ENCODE measurements at regions not wholly inside any gene's neighbourhood (a gene's known extent, or its start where the extent isn't known, plus 50 kb on each side); places are given as distances from the start of the nearest gene placed in this dataset.

- DNase-seq, result no peak
- Mint-ChIP-seq H3K27me3 (peaks cover 6% of the 10 kb centered on the region), H3K4me1 (no peaks in the 10 kb centered on the region), H3K27ac (no peak overlapping the region), H3K9me3 (ENCODE audit: insufficient read depth) (peaks cover 5% of the 10 kb centered on the region), H3K4me3 (no peak overlapping the region)
- Histone ChIP-seq H3K27ac (ENCODE audit: low read length in 2 of 2) (no peak overlapping the region), H3K4me2 (replicated peaks; ENCODE audit: low read depth, low read length, poor library complexity, severe bottlenecking) (no peak overlapping the region), H4K20me1 (ENCODE audit: control insufficient read depth, insufficient read depth, low read length, poor library complexity, severe bottlenecking) (no peaks in the 10 kb centered on the region), H3K4me3 (ENCODE audit: control extremely low read depth in 1 of 5, extremely low read depth in 1 of 5, insufficient read depth in 1 of 5, low read depth in 2 of 5, low read length in 4 of 5) (no peak overlapping the region), H3K79me2 (ENCODE audit: control insufficient read depth, insufficient read depth, low read length) (no peaks in the 10 kb centered on the region), H3K27me3 (replicated peaks in 1 of 4; ENCODE audit: control extremely low read depth in 1 of 4, control insufficient read depth in 3 of 4, insufficient read depth in 4 of 4, low read length in 3 of 4) (no peaks in the 10 kb centered on the region), H2AFZ (ENCODE audit: insufficient read depth, low read depth, low read length, poor library complexity, severe bottlenecking) (no peak overlapping the region), H3K36me3 (replicated peaks in 1 of 2; ENCODE audit: control extremely low read depth in 1 of 2, control insufficient read depth in 1 of 2, extremely low read depth in 1 of 2, insufficient read depth in 2 of 2, low read length in 1 of 2) (no peaks in the 10 kb centered on the region), H3K9ac (ENCODE audit: low read length) (no peak overlapping the region), H3K4me1 (ENCODE audit: control insufficient read depth in 2 of 2, insufficient read depth in 2 of 2, low read length in 2 of 2) (no peaks in the 10 kb centered on the region), H3K9me3 (ENCODE audit: control extremely low read depth in 1 of 3, control insufficient read depth in 2 of 3, insufficient read depth in 1 of 3, low read length in 2 of 3) (peaks cover 0 to 7% (median 3%) of the 10 kb centered on the region in 3 donors)
- TF ChIP-seq CTCF (IDR thresholded peaks at IDR 0.05) (no peak), EZH2 (IDR thresholded peaks at IDR 0.05; ENCODE audit: borderline replicate concordance, insufficient read depth, low read depth, low read length, poor library complexity, severe bottlenecking) (no peak)
- intact Hi-C loops (cut with micrococcal nuclease), result no loop called here
- 67% methylated on average over 2 of the region's 2 CpGs for WGBS (ENCODE audit: insufficient coverage)
- ChIA-PET CTCF (no interaction called here), POLR2A (no interaction called here)
- no peak for ATAC-seq (ENCODE audit: low read depth)
Observed at GRCh38 chr11:130673698-130674097, 225.3 kb downstream of the ADAMTS15 start.

GRCh38 chr11:130674686-130675308, 226.4 kb downstream of the ADAMTS15 start:
- ATAC-seq (ENCODE audit: low read depth), result no peak

More at GRCh38 chr11:130674686-130675308, 226.4 kb downstream of the ADAMTS15 start:
- Histone ChIP-seq H3K4me1 (ENCODE audit: control insufficient read depth in 2 of 2, insufficient read depth in 2 of 2, low read length in 2 of 2) (no peaks in the 10 kb centered on the region), H3K4me2 (replicated peaks; ENCODE audit: low read depth, low read length, poor library complexity, severe bottlenecking) (no peak overlapping the region), H3K36me3 (replicated peaks in 1 of 2; ENCODE audit: control extremely low read depth in 1 of 2, control insufficient read depth in 1 of 2, extremely low read depth in 1 of 2, insufficient read depth in 2 of 2, low read length in 1 of 2) (no peaks in the 10 kb centered on the region), H3K27me3 (replicated peaks in 1 of 4; ENCODE audit: control extremely low read depth in 1 of 4, control insufficient read depth in 3 of 4, insufficient read depth in 4 of 4, low read length in 3 of 4) (no peaks in the 10 kb centered on the region), H3K9ac (ENCODE audit: low read length) (no peak overlapping the region), H4K20me1 (ENCODE audit: control insufficient read depth, insufficient read depth, low read length, poor library complexity, severe bottlenecking) (no peaks in the 10 kb centered on the region), H3K79me2 (ENCODE audit: control insufficient read depth, insufficient read depth, low read length) (no peaks in the 10 kb centered on the region), H3K27ac (ENCODE audit: low read length in 2 of 2) (no peak overlapping the region), H3K9me3 (ENCODE audit: control extremely low read depth in 1 of 3, control insufficient read depth in 2 of 3, insufficient read depth in 1 of 3, low read length in 2 of 3) (peaks cover 0 to 13% (median 7%) of the 10 kb centered on the region in 3 donors), H2AFZ (ENCODE audit: insufficient read depth, low read depth, low read length, poor library complexity, severe bottlenecking) (no peak overlapping the region), H3K4me3 (ENCODE audit: control extremely low read depth in 1 of 5, extremely low read depth in 1 of 5, insufficient read depth in 1 of 5, low read depth in 2 of 5, low read length in 4 of 5) (no peak overlapping the region)
- Mint-ChIP-seq H3K4me3 (no peak overlapping the region), H3K27ac (no peak overlapping the region), H3K27me3 (peaks cover 6% of the 10 kb centered on the region), H3K9me3 (ENCODE audit: insufficient read depth) (peaks cover 14% of the 10 kb centered on the region), H3K4me1 (no peaks in the 10 kb centered on the region)
- no peak for DNase-seq
- CTCF ChIA-PET, result no interaction called here
- POLR2A ChIA-PET, result no interaction called here
- no peak for TF ChIP-seq EZH2 (IDR thresholded peaks at IDR 0.05; ENCODE audit: borderline replicate concordance, insufficient read depth, low read depth, low read length, poor library complexity, severe bottlenecking)
- TF ChIP-seq CTCF (IDR thresholded peaks at IDR 0.05), result no peak
- intact Hi-C loops (cut with micrococcal nuclease), result no loop called here
- 90% methylated on average over 3 of the region's 5 CpGs for WGBS (ENCODE audit: insufficient coverage)

Measured in B cell (primary cell).